ENCODE measurements at regions not wholly inside any gene's neighbourhood (a gene's known extent, or its start where the extent isn't known, plus 50 kb on each side); places are given as distances from the start of the nearest gene placed in this dataset.
"Not testable (repeated sequence)": the region's sequence is repeated elsewhere in the genome, so short reads cannot be mapped to it uniquely, and the experiment has no call there.

- DNase-seq (ENCODE audit: low spot score in 2 of 2) (no peak), ATAC-seq (replicated peaks; ENCODE audit: extremely low read depth, poor library complexity, severe bottlenecking) (no peak)
- Mint-ChIP-seq H3K27me3 (no peaks in the 10 kb centered on the region), H3K27ac (ENCODE audit: low read depth) (no peak overlapping the region), H3K4me1 (no peaks in the 10 kb centered on the region), H3K4me3 (no peak overlapping the region), H3K36me3 (ENCODE audit: insufficient read depth) (no peaks in the 10 kb centered on the region), H3K9me3 (peaks cover 26% of the 10 kb centered on the region)
These were observed 168.7 kb upstream of the CNTNAP4 start for GRCh38 chr16:76108460-76108859.

GRCh38 chr16:76114681-76115080, 162.5 kb upstream of the CNTNAP4 start:
- H3K9me3 Mint-ChIP-seq, result peaks cover 23% of the 10 kb centered on the region
- H3K27me3 Mint-ChIP-seq, result no peaks in the 10 kb centered on the region
- H3K4me1 Mint-ChIP-seq, result no peaks in the 10 kb centered on the region
- H3K36me3 Mint-ChIP-seq (ENCODE audit: insufficient read depth), result no peaks in the 10 kb centered on the region
- no peak overlapping the region for H3K4me3 Mint-ChIP-seq
- no peak for DNase-seq (ENCODE audit: low spot score in 2 of 2)
- H3K27ac Mint-ChIP-seq (ENCODE audit: low read depth), result no peak overlapping the region
- no peak for ATAC-seq (replicated peaks; ENCODE audit: extremely low read depth, poor library complexity, severe bottlenecking)

GRCh38 chr16:76118344-76118743, 158.9 kb upstream of the CNTNAP4 start:
- H3K27ac Mint-ChIP-seq (ENCODE audit: low read depth), result no peak overlapping the region
- no peaks in the 10 kb centered on the region for H3K36me3 Mint-ChIP-seq (ENCODE audit: insufficient read depth)
- ATAC-seq (replicated peaks; ENCODE audit: extremely low read depth, poor library complexity, severe bottlenecking) (no peak), DNase-seq (ENCODE audit: low spot score in 2 of 2) (no peak)
- H3K9me3 Mint-ChIP-seq, result peaks cover 21% of the 10 kb centered on the region
- H3K4me1 Mint-ChIP-seq, result no peaks in the 10 kb centered on the region
- no peaks in the 10 kb centered on the region for H3K27me3 Mint-ChIP-seq
- no peak overlapping the region for H3K4me3 Mint-ChIP-seq

- Mint-ChIP-seq H3K27me3 (no peaks in the 10 kb centered on the region), H3K27ac (ENCODE audit: low read depth) (no peak overlapping the region), H3K9me3 (peaks cover 16% of the 10 kb centered on the region), H3K36me3 (ENCODE audit: insufficient read depth) (no peaks in the 10 kb centered on the region), H3K4me1 (no peaks in the 10 kb centered on the region), H3K4me3 (no peak overlapping the region)
- DNase-seq (ENCODE audit: low spot score in 2 of 2) (no peak), ATAC-seq (replicated peaks; ENCODE audit: extremely low read depth, poor library complexity, severe bottlenecking) (no peak)
These were observed 155.6 kb upstream of the CNTNAP4 start for GRCh38 chr16:76121636-76122035.

- Mint-ChIP-seq H3K4me3 (no peak overlapping the region), H3K4me1 (no peaks in the 10 kb centered on the region), H3K27ac (ENCODE audit: low read depth) (no peak overlapping the region), H3K9me3 (peaks cover 13% of the 10 kb centered on the region), H3K27me3 (no peaks in the 10 kb centered on the region), H3K36me3 (ENCODE audit: insufficient read depth) (no peaks in the 10 kb centered on the region)
- no peak for ATAC-seq (replicated peaks; ENCODE audit: extremely low read depth, poor library complexity, severe bottlenecking)
- no peak for DNase-seq (ENCODE audit: low spot score in 2 of 2)
These were observed 153.2 kb upstream of the CNTNAP4 start for GRCh38 chr16:76123966-76124365.

- Mint-ChIP-seq H3K4me3 (no peak overlapping the region), H3K27me3 (no peaks in the 10 kb centered on the region), H3K4me1 (no peaks in the 10 kb centered on the region), H3K9me3 (peaks cover 14% of the 10 kb centered on the region), H3K27ac (ENCODE audit: low read depth) (no peak overlapping the region), H3K36me3 (ENCODE audit: insufficient read depth) (no peaks in the 10 kb centered on the region)
- DNase-seq (ENCODE audit: low spot score in 2 of 2), result no peak
- ATAC-seq (replicated peaks; ENCODE audit: extremely low read depth, poor library complexity, severe bottlenecking), result no peak
These were observed 151.3 kb upstream of the CNTNAP4 start for GRCh38 chr16:76125871-76126270.

- not testable (repeated sequence) for H3K4me1 Mint-ChIP-seq; H3K36me3 Mint-ChIP-seq (ENCODE audit: insufficient read depth); H3K4me3 Mint-ChIP-seq; DNase-seq (ENCODE audit: low spot score in 2 of 2); H3K27ac Mint-ChIP-seq (ENCODE audit: low read depth); H3K27me3 Mint-ChIP-seq; ATAC-seq (replicated peaks; ENCODE audit: extremely low read depth, poor library complexity, severe bottlenecking)
- peaks cover 14% of the 10 kb centered on the region for H3K9me3 Mint-ChIP-seq
These were observed 139.1 kb upstream of the CNTNAP4 start for GRCh38 chr16:76138056-76138455.

GRCh38 chr16:76157629-76158028, 119.6 kb upstream of the CNTNAP4 start:
- H3K27me3 Mint-ChIP-seq, result no peaks in the 10 kb centered on the region
- no peaks in the 10 kb centered on the region for H3K36me3 Mint-ChIP-seq (ENCODE audit: insufficient read depth)
- H3K9me3 Mint-ChIP-seq, result peaks cover 4% of the 10 kb centered on the region
- no peak for ATAC-seq (replicated peaks; ENCODE audit: extremely low read depth, poor library complexity, severe bottlenecking)
- no peak overlapping the region for H3K4me3 Mint-ChIP-seq
- DNase-seq (ENCODE audit: low spot score in 2 of 2), result no peak
- no peak overlapping the region for H3K27ac Mint-ChIP-seq (ENCODE audit: low read depth)
- no peaks in the 10 kb centered on the region for H3K4me1 Mint-ChIP-seq

- DNase-seq (ENCODE audit: low spot score in 2 of 2) (no peak), ATAC-seq (replicated peaks; ENCODE audit: extremely low read depth, poor library complexity, severe bottlenecking) (no peak)
- no peak overlapping the region for H3K4me3 Mint-ChIP-seq
- H3K9me3 Mint-ChIP-seq, result peaks cover 17% of the 10 kb centered on the region
- H3K27ac Mint-ChIP-seq (ENCODE audit: low read depth), result no peak overlapping the region
- H3K36me3 Mint-ChIP-seq (ENCODE audit: insufficient read depth), result no peaks in the 10 kb centered on the region
- H3K4me1 Mint-ChIP-seq, result no peaks in the 10 kb centered on the region
- H3K27me3 Mint-ChIP-seq, result no peaks in the 10 kb centered on the region
These were observed 115.2 kb upstream of the CNTNAP4 start for GRCh38 chr16:76162046-76162445.

GRCh38 chr16:76164970-76165558, 112.1 kb upstream of the CNTNAP4 start:
- Mint-ChIP-seq H3K27me3 (no peaks in the 10 kb centered on the region), H3K27ac (ENCODE audit: low read depth) (no peak overlapping the region), H3K4me1 (no peaks in the 10 kb centered on the region), H3K9me3 (peaks cover 17% of the 10 kb centered on the region), H3K4me3 (no peak overlapping the region), H3K36me3 (ENCODE audit: insufficient read depth) (peaks cover 2% of the 10 kb centered on the region)
- DNase-seq (ENCODE audit: low spot score in 2 of 2), result no peak
- no peak for ATAC-seq (replicated peaks; ENCODE audit: extremely low read depth, poor library complexity, severe bottlenecking)

- ATAC-seq (replicated peaks; ENCODE audit: extremely low read depth, poor library complexity, severe bottlenecking), result no peak
- no peaks in the 10 kb centered on the region for H3K27me3 Mint-ChIP-seq
These were observed 101.5 kb upstream of the CNTNAP4 start for GRCh38 chr16:76175718-76176117.

GRCh38 chr16:76176153-76176552, 101.0 kb upstream of the CNTNAP4 start:
- no peaks in the 10 kb centered on the region for H3K4me1 Mint-ChIP-seq
- H3K36me3 Mint-ChIP-seq (ENCODE audit: insufficient read depth), result no peaks in the 10 kb centered on the region
- H3K4me3 Mint-ChIP-seq, result no peak overlapping the region
- ATAC-seq (replicated peaks; ENCODE audit: extremely low read depth, poor library complexity, severe bottlenecking), result no peak
- H3K27me3 Mint-ChIP-seq, result no peaks in the 10 kb centered on the region
- no peak for DNase-seq (ENCODE audit: low spot score in 2 of 2)
- peaks cover 38% of the 10 kb centered on the region for H3K9me3 Mint-ChIP-seq
- no peak overlapping the region for H3K27ac Mint-ChIP-seq (ENCODE audit: low read depth)

More at GRCh38 chr16:76175718-76176117, 101.5 kb upstream of the CNTNAP4 start:
- DNase-seq (ENCODE audit: low spot score in 2 of 2), result no peak
- Mint-ChIP-seq H3K36me3 (ENCODE audit: insufficient read depth) (no peaks in the 10 kb centered on the region), H3K4me1 (no peaks in the 10 kb centered on the region), H3K27ac (ENCODE audit: low read depth) (no peak overlapping the region), H3K4me3 (no peak overlapping the region), H3K9me3 (peaks cover 38% of the 10 kb centered on the region)

GRCh38 chr16:76176616-76177015, 100.6 kb upstream of the CNTNAP4 start:
- no peaks in the 10 kb centered on the region for H3K36me3 Mint-ChIP-seq (ENCODE audit: insufficient read depth)
- DNase-seq (ENCODE audit: low spot score in 2 of 2), result no peak
- H3K9me3 Mint-ChIP-seq, result peaks cover 36% of the 10 kb centered on the region
- ATAC-seq (replicated peaks; ENCODE audit: extremely low read depth, poor library complexity, severe bottlenecking), result no peak
- H3K4me1 Mint-ChIP-seq, result no peaks in the 10 kb centered on the region
- H3K27me3 Mint-ChIP-seq, result no peaks in the 10 kb centered on the region
- H3K27ac Mint-ChIP-seq (ENCODE audit: low read depth), result no peak overlapping the region
- no peak overlapping the region for H3K4me3 Mint-ChIP-seq

Measured in central memory CD8-positive, alpha-beta T cell (primary cell).